GM21576 (cell line): ENCODE measurements at regions not wholly inside any gene's neighbourhood (a gene's known extent, or its start where the extent isn't known, plus 50 kb on each side); places are given as distances from the start of the nearest gene placed in this dataset.

Experiments used
- ATAC-seq: cut with Tn5 transposase; IDR thresholded peaks from one replicate; pipeline ENCODE4 v1.9.1; 2021; ENCODE audit warnings: mild to moderate bottlenecking, moderate library complexity; ENCODE audit not compliant: unreplicated experiment

DNA sequence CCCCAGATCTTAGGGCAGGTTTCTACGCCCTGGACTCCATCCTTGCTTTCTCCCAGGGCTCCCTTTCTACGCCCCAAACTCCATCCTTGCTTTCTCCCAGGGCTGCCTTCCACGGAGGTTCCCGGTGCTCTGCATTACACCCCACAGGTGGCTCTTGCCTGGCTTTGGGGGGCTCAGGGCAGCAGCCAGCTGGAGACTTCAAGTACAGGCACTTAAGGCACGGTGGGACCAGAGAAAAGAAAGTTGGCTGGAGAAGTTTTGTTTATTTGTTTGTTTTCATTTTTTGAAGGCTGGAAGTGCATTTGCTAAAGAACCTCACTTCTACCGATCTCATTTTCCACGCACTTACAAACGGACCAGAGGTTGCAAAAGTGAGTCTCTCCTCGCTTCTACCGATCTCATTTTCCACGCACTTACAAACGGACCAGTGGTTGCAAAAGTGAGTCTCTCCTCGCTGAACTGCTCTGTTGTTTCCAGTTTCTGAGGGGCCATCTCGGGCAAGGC lies 103.8 kb upstream of the MED13L start:
- ATAC-seq, result no peak

DNA sequence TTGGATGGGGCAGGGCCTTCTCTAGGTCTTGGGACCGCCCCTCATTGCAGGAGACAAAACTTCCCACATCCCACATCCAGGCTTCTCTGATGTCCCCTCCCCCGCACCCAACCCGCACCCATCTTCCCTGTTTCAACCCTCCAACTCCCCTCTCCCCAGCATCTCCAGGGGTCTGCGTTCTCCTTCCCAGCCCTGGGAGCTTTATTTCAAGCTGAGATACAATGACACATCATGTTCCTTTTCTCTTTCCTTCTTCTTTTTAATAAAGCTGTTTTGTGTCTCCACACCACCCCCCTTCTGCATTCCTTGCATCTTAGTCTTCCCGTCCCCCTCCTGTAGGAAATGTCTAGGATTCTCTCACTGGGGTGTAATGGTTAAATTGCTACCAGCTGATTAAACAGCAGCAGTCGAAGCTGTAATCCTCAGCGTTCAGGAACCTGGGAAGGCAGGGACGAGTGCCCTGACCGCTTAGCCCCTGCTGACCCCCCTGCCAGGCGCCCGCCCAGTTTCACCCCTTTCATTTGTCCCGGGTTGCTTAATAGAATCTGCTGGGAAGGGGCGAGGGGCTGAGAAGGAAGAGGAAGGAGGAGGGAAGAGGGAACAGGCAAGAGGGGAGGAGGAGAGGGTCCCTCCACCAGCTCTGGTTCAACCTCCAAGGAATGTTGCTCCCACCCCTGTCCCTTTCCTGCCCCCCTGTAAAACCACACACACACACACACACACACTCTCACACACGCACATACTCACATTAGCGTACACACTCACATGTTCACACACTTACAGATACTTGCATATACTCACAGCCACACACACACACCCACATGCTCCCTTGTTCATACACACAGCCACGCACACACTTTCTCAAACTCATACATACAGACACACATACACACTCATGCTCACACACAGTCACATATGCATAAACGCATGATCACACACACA lies 104.5 kb upstream of the MED13L start:
- no peak for ATAC-seq

DNA sequence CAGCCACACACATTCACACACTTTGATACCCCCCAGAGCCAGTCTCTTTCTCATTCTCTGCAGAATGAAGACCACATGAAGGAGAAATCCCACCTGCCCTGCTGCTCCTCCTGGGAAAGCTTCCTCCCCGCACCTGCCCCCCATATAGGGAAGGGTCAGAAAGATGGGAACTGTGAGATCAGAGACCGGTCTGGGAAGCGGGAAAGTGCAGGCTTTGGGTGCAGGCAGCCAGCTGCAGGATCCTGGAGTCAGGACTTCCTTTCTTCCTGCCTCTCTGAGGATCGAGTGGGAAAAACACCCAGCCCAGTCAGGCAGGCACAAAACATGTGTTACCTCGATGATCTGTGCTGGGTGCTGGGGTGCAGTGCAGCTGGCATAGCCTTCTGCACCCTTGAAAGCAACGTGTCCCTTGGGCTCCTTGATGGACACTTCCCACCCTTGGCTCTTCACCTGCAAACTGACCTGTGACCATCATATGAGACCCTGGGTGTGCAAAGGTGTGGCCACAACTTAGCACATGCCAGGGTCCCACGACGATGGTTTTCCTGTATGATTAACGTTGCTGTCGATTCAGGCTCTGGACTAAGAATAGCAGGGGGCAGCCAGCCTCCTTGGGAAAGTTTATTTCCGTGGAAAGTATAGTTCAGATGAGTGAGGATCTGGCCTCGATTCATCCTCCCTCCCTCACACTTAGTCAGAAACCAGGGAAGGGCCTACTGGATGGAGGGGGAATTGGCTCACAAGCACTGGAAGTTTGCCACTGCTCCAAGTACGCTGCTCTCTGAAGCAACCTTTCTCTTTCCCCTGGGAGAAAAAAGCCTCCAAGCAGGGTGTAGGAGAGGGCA lies 105.4 kb upstream of the MED13L start:
- ATAC-seq, result no peak

DNA sequence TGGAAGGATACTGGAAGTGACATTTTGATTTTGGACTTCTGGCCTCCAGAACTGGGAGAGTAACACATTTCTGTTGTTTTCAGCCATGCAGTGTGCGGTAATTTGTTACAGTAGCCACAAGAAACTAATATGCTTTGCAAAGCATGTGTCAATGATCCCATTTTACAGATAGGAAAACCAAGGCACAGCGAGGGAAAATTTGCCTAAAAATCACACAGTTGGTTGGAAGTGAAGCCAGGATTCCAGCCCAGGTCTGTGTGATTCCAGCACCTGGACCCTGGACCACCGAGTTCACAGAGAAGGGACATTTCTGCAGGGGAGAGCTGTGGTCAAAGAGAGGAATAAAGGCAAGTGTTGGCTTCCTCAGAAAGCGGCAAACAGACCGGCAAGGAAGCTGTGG lies 106.7 kb upstream of the MED13L start:
- no peak for ATAC-seq

DNA sequence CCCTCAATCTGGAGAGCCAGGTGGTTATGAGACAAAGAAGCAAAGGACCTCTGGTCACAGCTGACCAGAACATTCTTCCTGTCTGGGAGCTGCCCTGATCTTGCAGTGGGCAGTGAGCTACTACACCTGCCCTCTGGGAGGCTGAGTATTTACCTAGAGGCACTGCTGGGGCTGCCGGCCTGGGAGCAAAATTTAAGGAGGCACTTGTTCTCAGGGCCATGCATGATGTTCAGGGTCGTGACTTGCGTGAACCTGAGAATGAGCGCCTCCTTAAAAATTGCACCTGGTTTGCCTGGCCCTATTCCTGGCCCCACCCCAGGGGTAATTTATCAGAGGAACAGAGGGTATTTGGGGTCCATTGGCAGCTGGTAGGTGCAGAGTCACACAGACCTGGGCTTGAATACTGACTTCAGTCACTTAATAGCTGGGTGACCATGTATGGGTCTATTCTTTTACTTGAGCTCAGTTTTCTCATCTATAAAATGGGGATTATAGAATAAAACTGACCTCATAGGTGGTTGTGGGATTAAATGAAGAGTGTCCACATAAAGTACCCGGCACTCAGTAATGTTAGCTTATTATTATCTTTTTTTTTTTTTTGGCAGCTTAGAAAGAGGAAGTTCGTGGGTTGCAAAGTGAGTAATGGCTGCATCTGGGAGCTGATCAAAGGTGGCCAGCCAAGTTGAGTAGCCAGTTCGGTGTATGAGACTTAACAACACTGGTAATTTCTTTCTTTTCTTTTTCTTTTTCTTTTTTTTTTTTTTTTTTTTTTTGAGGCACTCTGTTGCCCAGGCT lies 107.4 kb upstream of the MED13L start:
- no peak for ATAC-seq

DNA sequence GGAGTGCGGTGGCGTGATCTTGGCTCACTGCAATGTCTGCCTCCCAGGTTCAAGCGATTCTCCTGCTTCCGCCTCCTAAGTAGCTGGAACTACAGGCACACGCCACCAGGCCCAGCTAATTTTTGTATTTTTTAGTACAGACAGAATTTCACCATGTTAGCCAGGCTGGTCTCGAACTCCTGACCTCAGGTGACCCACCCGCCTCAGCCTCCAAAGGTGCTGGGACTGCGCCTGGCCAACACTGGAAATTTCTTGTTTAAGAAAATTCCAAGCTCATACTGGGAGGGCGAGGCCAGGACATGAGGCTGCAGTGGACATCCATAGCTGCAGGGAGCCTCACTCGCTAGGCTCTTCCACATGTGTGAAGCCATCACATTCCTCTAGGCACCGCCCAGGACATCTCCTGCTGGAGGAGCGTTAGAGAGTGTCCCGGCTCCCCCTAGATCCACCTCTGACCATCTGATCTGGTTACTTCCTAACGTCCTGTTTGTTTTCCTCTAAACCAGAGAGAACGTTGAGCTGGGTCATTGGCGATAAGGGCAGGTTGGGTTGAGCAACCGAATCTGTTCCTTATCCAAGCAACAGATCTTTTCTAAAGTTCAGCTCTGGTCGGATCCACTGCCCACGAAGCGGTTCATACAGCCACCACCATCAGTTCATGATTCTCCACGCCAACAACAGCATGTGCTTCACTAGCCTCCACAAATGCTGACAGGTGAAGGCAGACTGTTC lies 108.2 kb upstream of the MED13L start:
- ATAC-seq, result no peak

DNA sequence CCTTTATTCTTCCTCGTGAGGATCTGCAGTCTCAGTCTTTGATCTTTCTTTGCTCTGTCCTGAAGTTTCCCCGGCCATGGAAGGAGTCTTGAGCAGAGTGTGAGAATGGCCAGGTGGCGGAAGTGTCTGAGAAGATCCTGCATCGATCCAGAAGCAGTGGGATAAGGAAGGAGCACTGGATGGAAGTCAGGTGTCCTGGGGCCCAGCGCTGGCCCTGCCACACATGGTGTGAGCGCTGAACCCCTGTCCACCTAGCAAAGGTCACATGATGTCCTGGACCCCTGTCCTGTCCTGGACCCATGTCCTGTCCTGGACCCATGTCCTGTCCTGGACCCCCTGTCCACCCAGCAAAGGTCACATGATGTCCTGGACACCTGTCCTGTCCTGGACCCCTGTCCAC lies 111.8 kb upstream of the MED13L start:
- no peak for ATAC-seq

DNA sequence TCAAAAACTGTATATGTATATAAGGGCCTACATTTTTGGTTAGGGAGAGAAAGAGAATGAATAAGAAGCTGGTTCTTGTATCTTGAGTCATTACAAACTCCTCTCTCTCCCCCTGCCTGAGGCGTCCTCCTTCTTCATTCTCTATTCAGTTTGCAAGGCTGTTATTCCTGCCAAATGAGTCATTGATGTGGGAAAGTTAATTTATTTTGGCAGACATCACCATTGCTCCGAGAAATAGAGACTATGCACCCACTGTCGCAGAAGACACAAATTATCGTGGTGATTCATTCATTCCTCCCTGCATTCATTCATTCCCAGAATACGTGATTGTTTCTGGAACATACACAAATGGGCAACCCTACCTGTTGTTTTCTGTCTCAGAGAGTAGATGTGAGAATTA lies 112.5 kb upstream of the MED13L start:
- no peak for ATAC-seq

DNA sequence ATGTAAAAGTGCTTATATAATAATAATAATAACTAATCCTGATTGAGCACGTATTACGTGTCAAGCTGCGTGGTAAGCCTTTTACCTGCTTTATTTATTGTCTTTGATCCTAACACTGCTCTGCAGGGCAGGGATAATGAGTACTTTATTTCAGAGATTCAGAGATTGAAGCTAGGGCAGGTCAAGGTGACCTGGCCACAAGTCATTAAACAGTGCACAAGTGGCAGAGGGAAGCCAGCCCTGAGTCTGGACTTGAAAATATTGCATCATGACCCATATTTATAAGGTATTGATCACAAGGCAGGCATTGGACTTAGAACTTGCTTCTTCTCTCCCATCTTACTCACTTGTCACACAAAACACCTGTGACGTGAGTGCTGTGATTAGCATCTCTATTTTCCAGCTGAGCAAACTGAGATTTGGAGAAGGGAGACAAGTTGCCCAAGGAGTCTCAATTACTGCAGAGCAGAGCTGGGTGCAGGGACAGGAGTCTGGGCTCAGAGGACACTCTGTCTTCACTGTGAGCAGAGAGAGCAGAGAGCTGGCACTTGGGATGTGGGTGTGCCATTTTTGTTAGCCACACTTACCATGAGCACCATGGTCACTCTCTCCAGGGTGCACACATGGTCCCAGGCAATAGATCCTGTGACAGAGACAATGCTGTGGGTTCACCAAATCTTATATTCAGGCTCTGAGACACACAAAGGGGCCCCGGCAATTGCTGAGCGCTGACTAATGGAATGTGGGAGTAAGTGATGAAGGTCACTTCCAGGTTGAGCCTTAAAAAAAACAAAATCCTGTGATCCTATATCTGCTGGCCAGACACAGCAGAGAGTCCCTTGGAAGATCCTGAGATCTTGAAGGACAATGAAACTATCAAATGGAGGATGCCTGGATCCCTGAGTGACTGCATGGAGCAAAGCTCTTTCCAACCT lies 113.2 kb upstream of the MED13L start:
- ATAC-seq, result no peak

DNA sequence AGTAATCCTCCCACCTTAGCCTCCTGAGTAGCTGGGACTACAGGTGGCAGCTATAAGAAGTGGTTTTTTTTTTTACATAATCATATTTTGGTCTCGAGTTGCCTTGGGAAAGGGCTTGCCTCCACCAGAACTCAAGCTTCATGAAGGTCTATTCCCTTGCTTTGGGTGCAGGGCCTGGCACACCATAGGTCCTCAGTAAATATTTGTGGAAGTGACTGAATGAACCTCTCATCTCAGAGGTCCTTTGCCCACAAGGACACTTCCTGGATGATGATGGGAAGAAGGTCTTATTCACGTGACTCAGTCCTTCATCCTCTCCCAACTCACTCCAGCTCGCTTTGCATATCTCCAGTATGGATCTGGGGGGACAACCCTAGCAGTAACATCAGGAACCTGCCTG lies 114.0 kb upstream of the MED13L start:
- no peak for ATAC-seq

DNA sequence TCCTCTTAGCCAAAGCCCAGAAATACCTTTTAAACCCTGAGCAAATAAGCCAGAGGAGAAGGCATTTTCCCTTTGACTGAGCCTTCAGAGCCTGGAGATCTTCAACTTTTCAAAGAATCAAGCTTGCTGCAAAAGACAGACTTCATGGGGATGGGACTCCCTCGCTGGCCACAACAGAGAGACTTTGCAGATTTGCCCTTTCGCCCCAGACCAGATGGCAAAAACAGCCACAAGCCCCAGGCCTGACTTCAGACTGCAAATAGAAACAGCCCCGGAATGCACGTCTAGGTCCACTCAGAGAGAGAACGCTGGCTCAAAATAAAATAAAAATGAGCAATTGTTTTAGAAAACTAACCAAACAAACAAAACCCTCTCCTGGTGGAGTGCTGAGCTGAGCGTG lies 114.6 kb upstream of the MED13L start:
- no peak for ATAC-seq

DNA sequence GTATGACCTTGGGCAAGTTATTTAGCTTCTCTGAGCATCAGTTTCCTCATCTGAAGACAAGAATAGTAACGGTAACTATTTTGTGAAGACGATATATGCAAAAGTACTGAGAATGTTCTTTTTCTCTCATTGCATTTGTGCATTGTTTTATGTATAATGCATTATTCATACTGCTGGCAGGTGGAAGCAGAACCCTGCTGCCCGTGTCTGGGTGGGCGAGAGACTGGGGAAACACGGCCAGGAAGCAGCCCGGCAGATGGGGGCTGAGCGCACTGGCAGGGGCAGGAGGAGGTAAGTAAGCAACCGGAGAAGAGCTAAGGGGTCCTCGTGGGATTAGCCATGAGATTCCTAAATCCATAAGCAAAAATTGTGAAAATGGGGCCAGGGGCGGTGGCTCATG lies 115.8 kb upstream of the MED13L start:
- ATAC-seq, result no peak

DNA sequence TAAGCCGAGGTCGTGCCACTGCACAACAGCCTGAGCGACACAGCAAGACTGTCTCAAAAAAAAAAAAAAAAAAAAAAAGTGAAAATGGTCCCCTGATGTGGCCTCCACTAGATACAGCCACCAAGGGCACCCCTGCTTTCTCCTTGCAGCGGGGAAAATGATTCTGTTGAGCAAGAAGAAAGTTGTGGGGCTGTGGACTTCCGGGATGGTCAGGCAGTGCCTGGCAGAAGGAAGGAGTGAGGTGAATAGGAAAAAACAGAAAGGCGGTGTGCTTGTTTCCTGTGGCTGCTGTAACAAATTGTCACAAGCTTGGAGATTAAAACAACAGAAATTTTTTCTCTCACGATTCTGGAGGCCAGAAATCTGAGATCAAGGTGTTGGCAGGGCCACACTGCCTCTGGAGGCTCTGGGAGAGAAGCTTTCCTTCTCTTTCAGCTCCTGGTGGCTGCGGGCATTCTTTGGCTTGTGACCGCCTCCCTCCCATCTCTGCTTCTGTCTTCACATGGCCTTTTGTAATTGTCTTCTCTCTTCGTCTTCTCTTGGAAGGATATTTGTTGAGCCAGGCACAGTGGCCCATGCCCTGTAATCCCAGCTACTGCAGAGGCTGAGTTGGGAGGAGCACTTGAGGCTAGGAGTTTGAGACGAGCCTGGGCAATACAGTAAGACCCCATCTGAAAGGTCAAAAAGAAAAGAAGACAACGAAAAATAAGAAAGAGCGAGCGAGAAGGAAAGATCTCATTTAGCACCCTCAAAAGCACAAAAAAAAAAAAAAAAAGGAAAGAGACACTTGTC lies 116.6 kb upstream of the MED13L start:
- ATAC-seq, result no peak

DNA sequence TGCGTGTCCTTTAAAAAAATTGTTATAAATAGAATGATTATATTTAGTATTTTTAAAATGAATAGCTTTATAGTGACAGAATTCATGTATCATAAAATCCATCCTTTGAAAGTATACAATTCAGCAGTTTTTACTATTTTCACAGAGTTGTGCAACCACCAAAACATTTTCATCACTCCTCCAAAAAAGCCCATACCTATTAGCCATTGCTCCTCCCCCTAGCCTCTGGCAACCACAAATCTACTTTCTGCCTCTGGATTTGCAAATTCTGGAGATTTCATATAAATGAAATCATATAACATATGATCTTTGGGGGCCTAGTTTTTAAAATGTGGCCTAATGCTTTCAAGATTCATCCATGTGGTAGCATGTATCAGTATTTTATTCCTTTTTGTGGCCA lies 117.9 kb upstream of the MED13L start:
- no peak for ATAC-seq

DNA sequence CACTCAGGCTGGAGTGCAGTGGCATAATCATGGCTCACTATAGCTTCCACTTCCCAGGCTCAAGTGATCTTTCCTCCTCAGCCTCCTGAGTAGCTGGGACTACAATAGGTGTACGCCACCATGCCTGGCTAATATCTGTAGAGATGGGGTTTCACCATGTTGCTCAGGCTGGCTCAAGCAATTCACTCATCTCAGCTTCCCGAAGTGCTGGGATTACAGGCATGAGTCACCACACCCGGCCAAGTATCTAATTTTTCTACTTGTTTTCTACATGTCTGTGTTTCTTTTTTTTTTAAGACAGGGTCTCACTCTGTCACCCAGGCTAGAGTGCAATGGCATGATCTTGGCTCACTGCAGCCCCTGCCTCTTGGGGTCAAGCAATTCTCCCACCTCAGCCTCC lies 119.7 kb upstream of the MED13L start:
- no peak for ATAC-seq

DNA sequence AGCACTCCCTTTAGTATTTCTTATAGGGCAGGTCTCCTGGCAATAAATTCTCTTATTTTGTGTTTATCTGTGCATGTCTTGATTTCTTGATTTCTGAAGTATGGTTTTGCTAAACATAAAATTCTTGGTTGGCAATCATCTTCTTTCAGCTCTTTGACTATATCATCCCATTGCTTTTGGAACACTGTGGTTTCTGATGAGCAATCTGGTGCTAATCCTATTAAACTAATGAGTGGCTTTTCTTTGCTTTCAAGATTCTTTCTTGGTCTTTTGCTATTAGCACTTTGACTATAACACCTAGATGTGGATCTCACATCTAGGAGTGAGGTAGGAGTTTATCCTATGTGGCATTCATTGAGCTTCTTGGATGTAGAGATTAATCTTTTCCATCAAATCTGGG lies 120.7 kb upstream of the MED13L start:
- ATAC-seq, result no peak

DNA sequence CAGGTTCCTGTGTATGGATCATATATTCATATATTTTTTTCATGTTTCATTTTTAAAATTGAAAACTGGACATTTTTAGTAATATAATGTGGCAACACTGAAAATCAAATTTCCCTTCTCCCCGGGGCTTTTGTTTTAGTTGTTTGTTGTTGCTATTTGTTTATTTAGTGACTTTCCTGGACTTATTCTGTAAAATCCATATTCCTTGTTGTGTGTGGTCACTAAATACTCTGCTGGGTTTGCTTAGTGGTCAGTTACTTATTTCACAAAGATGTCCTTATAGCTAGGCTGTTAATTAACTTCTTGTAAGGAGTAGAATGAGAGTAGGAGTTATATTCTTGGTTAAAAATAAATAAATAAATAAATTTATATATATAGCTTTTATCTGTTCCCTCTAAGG lies 121.6 kb upstream of the MED13L start:
- ATAC-seq, result no peak

DNA sequence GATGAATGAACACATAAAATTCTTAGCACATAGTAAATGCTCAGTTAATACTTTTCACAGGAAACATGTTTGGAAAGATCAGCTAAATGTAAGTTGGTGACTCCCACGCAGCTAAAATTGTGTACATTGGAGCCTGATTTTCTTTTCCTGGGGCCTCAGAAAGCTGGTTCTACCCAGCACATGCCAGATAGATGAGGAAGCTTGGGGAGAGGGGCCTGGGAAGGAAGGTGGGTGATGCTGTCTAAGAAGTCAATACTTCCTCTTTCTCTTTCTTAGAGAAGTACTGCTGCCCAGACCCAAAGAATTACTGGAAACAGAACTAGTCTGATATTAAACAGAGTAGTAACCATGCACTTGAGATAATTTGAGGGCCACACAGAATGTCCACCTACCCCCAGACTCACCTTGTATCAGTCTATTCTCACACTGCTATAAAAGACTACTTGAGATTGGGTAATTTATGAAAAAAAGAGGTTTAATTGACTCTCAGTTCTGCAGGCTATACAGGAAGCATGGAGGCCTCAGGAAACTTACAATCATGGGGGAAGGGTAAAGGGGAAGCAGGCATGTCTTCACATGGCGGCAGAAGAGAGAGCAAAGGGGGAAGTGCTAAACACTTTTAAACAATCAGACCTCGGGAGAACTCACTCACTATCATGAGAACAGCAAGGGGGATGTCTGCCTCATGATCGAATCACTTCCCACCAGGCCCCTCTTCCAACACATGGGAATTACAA lies 123.3 kb upstream of the MED13L start:
- no peak for ATAC-seq
